DOHH2 (cell line): ENCODE measurements at regions not wholly inside any gene's neighbourhood (a gene's known extent, or its start where the extent isn't known, plus 50 kb on each side); places are given as distances from the start of the nearest gene placed in this dataset.
"Not testable (repeated sequence)": the region's sequence is repeated elsewhere in the genome, so short reads cannot be mapped to it uniquely, and the experiment has no call there.

ENCODE experiments used
- H3F3A ChIP-seq: fragments of 200-600 bp; sonication (generic), shearing (Covaris generic); 2 replicates; pipeline ENCODE4 v1.6.0; 2016; ENCODE audit warnings: antibody characterized with exemption, mild to moderate bottlenecking; ENCODE audit not compliant: control insufficient read depth, insufficient read depth
- H3K27ac ChIP-seq: fragments of 200-600 bp; sonication (generic); 2 replicates; pipeline ENCODE4 v1.5.1; 2014; ENCODE audit warnings: low read depth, mild to moderate bottlenecking, low read length, moderate library complexity
- H3K27me3 ChIP-seq: fragments of 200-600 bp; sonication (generic); 2 replicates; pipeline ENCODE4 v1.6.1; 2014; ENCODE audit warnings: mild to moderate bottlenecking, low read length, mixed read lengths; ENCODE audit not compliant: control insufficient read depth
- H3K36me3 ChIP-seq: fragments of 200-600 bp; sonication (generic); 2 replicates; pipeline ENCODE4 v1.6.1; 2014; ENCODE audit warnings: mild to moderate bottlenecking, low read length, moderate library complexity, mixed read lengths; ENCODE audit not compliant: control insufficient read depth
- H3K4me1 ChIP-seq: fragments of 200-600 bp; sonication (generic); 2 replicates; pipeline ENCODE4 v1.6.1; 2014; ENCODE audit warnings: mild to moderate bottlenecking, low read length, mixed read lengths; ENCODE audit not compliant: control insufficient read depth
- H3K4me2 ChIP-seq: fragments of 200-600 bp; sonication (generic); 2 replicates; pipeline ENCODE4 v1.6.0; 2014; ENCODE audit warnings: mild to moderate bottlenecking, low read length, moderate library complexity
- H3K4me3 ChIP-seq: fragments of 200-600 bp; sonication (generic); 2 replicates; pipeline ENCODE4 v1.5.1; 2014; ENCODE audit warnings: mild to moderate bottlenecking, low read length, mixed read lengths
- H3K79me2 ChIP-seq: fragments of 200-600 bp; sonication (generic); 2 replicates; pipeline ENCODE4 v1.6.1; 2014; ENCODE audit warnings: mild to moderate bottlenecking, low read length, mixed read lengths; ENCODE audit not compliant: control insufficient read depth
- H3K9me2 ChIP-seq: fragments of 200-600 bp; sonication (generic); replicated peaks from 2 replicates; pipeline ENCODE4 v1.6.1; 2014; ENCODE audit warnings: mild to moderate bottlenecking, low read length, mixed read lengths; ENCODE audit not compliant: control insufficient read depth
- H3K9me3 ChIP-seq: fragments of 200-600 bp; sonication (generic); 2 replicates; pipeline ENCODE4 v1.6.1; 2014; ENCODE audit warnings: antibody characterized with exemption, low read length, mixed read lengths; ENCODE audit not compliant: control insufficient read depth, insufficient read depth
- H4K20me1 ChIP-seq: fragments of 200-600 bp; sonication (generic); 2 replicates; pipeline ENCODE4 v1.6.0; 2014; ENCODE audit warnings: low read depth, mild to moderate bottlenecking, antibody characterized with exemption, low read length, moderate library complexity; ENCODE audit not compliant: control insufficient read depth, insufficient read depth
- CTCF ChIP-seq: fragments of 200-600 bp; sonication (generic); IDR thresholded peaks from one replicate; pipeline ENCODE4 v1.5.1; 2014; ENCODE audit warnings: antibody characterized with exemption, mild to moderate bottlenecking, low read depth, low read length; ENCODE audit not compliant: poor library complexity, severe bottlenecking
- EZH2phosphoT487 ChIP-seq: fragments of 200-600 bp; sonication (generic); IDR thresholded peaks from 2 replicates; pipeline ENCODE4 v1.6.1; 2017; ENCODE audit warnings: borderline replicate concordance, mild to moderate bottlenecking, antibody characterized with exemption, low read length, moderate library complexity, mixed read lengths

- H3K9me3 ChIP-seq: no peaks in the 10 kb centered on the region
- H3K4me2 ChIP-seq: no peak overlapping the region
- H3K36me3 ChIP-seq: no peaks in the 10 kb centered on the region
- TF ChIP-seq EZH2phosphoT487 (no peak), CTCF (no peak)
- no peaks in the 10 kb centered on the region for H3K9me2 ChIP-seq
- H3K4me3 ChIP-seq: no peak overlapping the region
- H3K27ac ChIP-seq: no peak overlapping the region
- H3K4me1 ChIP-seq: peaks cover 24% of the 10 kb centered on the region
- no peaks in the 10 kb centered on the region for H3K27me3 ChIP-seq
- H4K20me1 ChIP-seq: no peaks in the 10 kb centered on the region
- H3K79me2 ChIP-seq: no peaks in the 10 kb centered on the region
- peaks cover 4% of the 10 kb centered on the region; the same call in 1 of the 2 replicates for H3F3A ChIP-seq
Observed at GRCh38 chr15:21270474-21270873, 169.8 kb downstream of the POTEB3 start.

GRCh38 chr15:21269673-21270072 is 170.6 kb downstream of the POTEB3 start:
- not testable (repeated sequence) for H3F3A ChIP-seq, H3K9me3 ChIP-seq, H3K4me3 ChIP-seq, H3K27me3 ChIP-seq, H3K4me2 ChIP-seq, H4K20me1 ChIP-seq, H3K27ac ChIP-seq, H3K36me3 ChIP-seq, H3K9me2 ChIP-seq, H3K79me2 ChIP-seq
- peaks cover 25% of the 10 kb centered on the region for H3K4me1 ChIP-seq

GRCh38 chr15:21269121-21269520 is 171.2 kb downstream of the POTEB3 start:
- no peak for TF ChIP-seq EZH2phosphoT487
- TF ChIP-seq CTCF: no peak
- Histone ChIP-seq H3K4me3 (no peak overlapping the region), H4K20me1 (no peaks in the 10 kb centered on the region), H3K9me3 (no peaks in the 10 kb centered on the region), H3K4me2 (no peak overlapping the region), H3K27me3 (no peaks in the 10 kb centered on the region), H3F3A (peaks cover 4% of the 10 kb centered on the region; the same call in 1 of the 2 replicates), H3K27ac (no peak overlapping the region), H3K36me3 (no peaks in the 10 kb centered on the region), H3K4me1 (peaks cover 25% of the 10 kb centered on the region), H3K9me2 (no peaks in the 10 kb centered on the region), H3K79me2 (no peaks in the 10 kb centered on the region)

GRCh38 chr15:21268436-21268940 is 171.8 kb downstream of the POTEB3 start:
- Histone ChIP-seq H3K36me3 (no peaks in the 10 kb centered on the region), H3K9me3 (no peaks in the 10 kb centered on the region), H3K4me3 (no peak overlapping the region), H3K4me2 (no peak overlapping the region), H4K20me1 (no peaks in the 10 kb centered on the region), H3K4me1 (peaks cover 25% of the 10 kb centered on the region), H3K9me2 (no peaks in the 10 kb centered on the region), H3K27me3 (no peaks in the 10 kb centered on the region), H3K79me2 (no peaks in the 10 kb centered on the region), H3F3A (peaks cover 4% of the 10 kb centered on the region; the same call in 1 of the 2 replicates), H3K27ac (no peak overlapping the region)
- TF ChIP-seq CTCF: no peak
- no peak for TF ChIP-seq EZH2phosphoT487
